Uterus (tissue), 3 donors: ENCODE measurements at regions not wholly inside any gene's neighbourhood (a gene's known extent, or its start where the extent isn't known, plus 50 kb on each side); places are given as distances from the start of the nearest gene placed in this dataset.
"Not testable (repeated sequence)": the region's sequence is repeated elsewhere in the genome, so short reads cannot be mapped to it uniquely, and the experiment has no call there.

Source experiments
- DNase-seq, 2 donors: peaks; one replicate each; pipeline ENCODE4 v3.0.0-alpha.2; 2019 to 2020
- H3K27ac ChIP-seq, 2 donors: fragments of 200-600 bp; sonication (generic); 1 replicate in 1 of 2; 2 replicates in 1 of 2; pipeline ENCODE4 v1.5.1; 2016 to 2018
- H3K27me3 ChIP-seq, 2 donors: fragments of 200-600 bp; sonication (generic); one replicate each; pipeline ENCODE4 v1.5.1; 2018 to 2019; ENCODE audit warnings: control low read depth in 1 of 2
- H3K36me3 ChIP-seq, 2 donors: fragments of 200-600 bp; sonication (generic); one replicate each; pipeline ENCODE4 v1.5.1; 2019; ENCODE audit warnings: control low read depth in 1 of 2
- H3K4me1 ChIP-seq, 2 donors: fragments of 200-600 bp; sonication (generic); one replicate each; pipeline ENCODE4 v1.5.1; 2018 to 2019; ENCODE audit warnings: control low read depth in 1 of 2
- H3K4me3 ChIP-seq, 2 donors: fragments of 200-600 bp; sonication (generic); 1 replicate in 1 of 2; 2 replicates in 1 of 2; pipeline ENCODE4 v1.5.1; 2018 to 2019; ENCODE audit warnings: mild to moderate bottlenecking in 1 of 2
- H3K9me3 ChIP-seq, 2 donors: fragments of 200-600 bp; sonication (generic); one replicate each; pipeline ENCODE4 v1.5.1; 2019; ENCODE audit warnings: control low read depth in 1 of 2
- POLR2A ChIP-seq, 2 donors: fragments of 450-650 bp; IDR thresholded peaks; one replicate each; pipeline ENCODE4 v1.6.1; 2016; ENCODE audit warnings: antibody characterized with exemption in 2 of 2, mild to moderate bottlenecking in 1 of 2, moderate library complexity in 1 of 2
- intact Hi-C: fragments of 100-400 bp; cut with DNase I; formaldehyde crosslinking; loops from one replicate; pipeline ENCODE4 v1.15.1; 2023; ENCODE audit warnings: low total_unique reads
- TF ChIP-seq, protein P1 (sequence below), 4 experiments: fragments of 200-600 bp in 2 of 4; fragments of 450-650 bp in 2 of 4; sonication (generic) in 2 of 4; IDR thresholded peaks; one replicate each; pipeline ENCODE4 v1.5.1; 2016 to 2019; ENCODE audit warnings: antibody characterized with exemption in 4 of 4, mild to moderate bottlenecking in 2 of 4, moderate library complexity in 1 of 4
- donor health status: DM: yes; HTN: yes; CAD: no.

DNA sequence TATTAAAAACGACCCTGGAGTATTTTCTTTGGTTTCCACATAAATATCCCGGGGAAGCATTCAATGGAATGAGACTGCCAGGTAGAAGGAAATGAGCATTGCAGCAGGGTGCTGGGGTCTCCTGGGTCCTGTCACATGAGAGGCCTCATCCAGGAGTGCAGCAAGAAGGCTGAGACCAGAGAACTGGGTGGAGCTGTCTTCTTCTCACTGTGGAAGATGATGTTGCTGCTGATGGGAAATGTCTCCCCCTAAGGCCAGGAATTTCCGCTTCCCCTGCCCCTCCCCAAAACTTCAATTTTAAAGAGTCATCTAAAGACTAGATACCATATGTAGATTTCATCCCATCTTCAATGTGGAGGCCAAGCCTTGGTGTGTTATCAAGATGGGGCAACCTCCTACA lies 95.2 kb upstream of the SIX2 start:
- H3K9me3 ChIP-seq = no peaks in the 10 kb centered on the region
- TF ChIP-seq POLR2A (IDR thresholded peaks at IDR 0.05) = no peak
- TF ChIP-seq, protein P1, sequence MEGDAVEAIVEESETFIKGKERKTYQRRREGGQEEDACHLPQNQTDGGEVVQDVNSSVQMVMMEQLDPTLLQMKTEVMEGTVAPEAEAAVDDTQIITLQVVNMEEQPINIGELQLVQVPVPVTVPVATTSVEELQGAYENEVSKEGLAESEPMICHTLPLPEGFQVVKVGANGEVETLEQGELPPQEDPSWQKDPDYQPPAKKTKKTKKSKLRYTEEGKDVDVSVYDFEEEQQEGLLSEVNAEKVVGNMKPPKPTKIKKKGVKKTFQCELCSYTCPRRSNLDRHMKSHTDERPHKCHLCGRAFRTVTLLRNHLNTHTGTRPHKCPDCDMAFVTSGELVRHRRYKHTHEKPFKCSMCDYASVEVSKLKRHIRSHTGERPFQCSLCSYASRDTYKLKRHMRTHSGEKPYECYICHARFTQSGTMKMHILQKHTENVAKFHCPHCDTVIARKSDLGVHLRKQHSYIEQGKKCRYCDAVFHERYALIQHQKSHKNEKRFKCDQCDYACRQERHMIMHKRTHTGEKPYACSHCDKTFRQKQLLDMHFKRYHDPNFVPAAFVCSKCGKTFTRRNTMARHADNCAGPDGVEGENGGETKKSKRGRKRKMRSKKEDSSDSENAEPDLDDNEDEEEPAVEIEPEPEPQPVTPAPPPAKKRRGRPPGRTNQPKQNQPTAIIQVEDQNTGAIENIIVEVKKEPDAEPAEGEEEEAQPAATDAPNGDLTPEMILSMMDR (IDR thresholded peaks at IDR 0.05) = no peak
- intact Hi-C loops = no loop called here

DNA sequence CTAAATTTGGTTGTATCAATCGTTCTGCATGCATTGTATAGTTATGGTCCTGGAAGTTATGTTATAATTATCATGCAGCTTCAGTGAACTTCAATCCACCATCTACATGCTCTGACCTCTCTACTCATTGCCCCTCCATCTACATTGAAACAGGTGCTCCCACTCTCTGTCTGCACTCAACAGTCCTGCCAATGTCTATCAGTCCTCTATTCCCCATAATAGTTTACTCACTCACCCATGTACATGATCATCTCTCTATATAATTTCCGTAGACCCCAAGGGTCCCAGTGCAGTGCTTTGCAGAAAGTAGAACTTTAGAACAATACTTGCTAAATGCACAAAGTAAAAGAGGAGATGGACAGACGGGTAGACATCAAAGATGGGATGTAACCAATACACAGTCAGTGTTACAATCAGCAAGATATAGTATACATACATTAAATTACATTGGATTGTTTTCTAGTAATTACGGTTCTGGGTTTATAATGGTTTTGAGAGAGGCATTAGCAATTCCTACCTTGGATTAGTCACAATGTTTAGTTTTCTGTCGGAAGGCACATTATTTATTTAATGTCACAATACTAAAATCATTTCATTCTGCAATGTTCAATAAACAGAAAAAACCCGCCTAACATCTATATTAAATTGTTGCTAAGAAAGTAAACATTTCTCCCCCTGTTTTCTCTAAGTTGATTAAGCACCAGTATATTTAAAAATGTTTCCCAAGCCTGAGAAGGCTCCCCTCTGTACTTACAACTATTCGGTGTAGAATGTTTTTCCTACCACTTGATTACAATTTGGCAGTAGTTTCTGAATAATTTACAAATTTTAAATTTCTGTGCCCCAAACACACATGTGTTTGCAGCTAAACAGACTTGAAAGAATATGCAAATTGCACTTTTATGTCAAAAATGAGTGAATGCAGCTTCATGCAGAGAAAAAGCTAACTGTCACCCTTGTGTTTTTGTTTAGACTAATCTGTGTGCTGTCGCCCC lies 94.4 kb upstream of the SIX2 start:
- intact Hi-C loops = no loop called here
- no peaks in the 10 kb centered on the region for H3K4me1 ChIP-seq
- no peaks in the 10 kb centered on the region for H3K9me3 ChIP-seq
- TF ChIP-seq POLR2A (IDR thresholded peaks at IDR 0.05) = no peak
- TF ChIP-seq, protein P1 (IDR thresholded peaks at IDR 0.05) = no peak
- no peak for DNase-seq
- no peak overlapping the region for H3K4me3 ChIP-seq
- no peaks in the 10 kb centered on the region for H3K36me3 ChIP-seq
- H3K27ac ChIP-seq = no peak overlapping the region
- H3K27me3 ChIP-seq = no peaks in the 10 kb centered on the region

More for the DNA sequence above, 95.2 kb upstream of the SIX2 start:
- no peaks in the 10 kb centered on the region for H3K4me1 ChIP-seq
- H3K4me3 ChIP-seq = no peak overlapping the region
- H3K27me3 ChIP-seq = no peaks in the 10 kb centered on the region
- H3K27ac ChIP-seq = no peak overlapping the region
- no peaks in the 10 kb centered on the region for H3K36me3 ChIP-seq
- no peak for DNase-seq

DNA sequence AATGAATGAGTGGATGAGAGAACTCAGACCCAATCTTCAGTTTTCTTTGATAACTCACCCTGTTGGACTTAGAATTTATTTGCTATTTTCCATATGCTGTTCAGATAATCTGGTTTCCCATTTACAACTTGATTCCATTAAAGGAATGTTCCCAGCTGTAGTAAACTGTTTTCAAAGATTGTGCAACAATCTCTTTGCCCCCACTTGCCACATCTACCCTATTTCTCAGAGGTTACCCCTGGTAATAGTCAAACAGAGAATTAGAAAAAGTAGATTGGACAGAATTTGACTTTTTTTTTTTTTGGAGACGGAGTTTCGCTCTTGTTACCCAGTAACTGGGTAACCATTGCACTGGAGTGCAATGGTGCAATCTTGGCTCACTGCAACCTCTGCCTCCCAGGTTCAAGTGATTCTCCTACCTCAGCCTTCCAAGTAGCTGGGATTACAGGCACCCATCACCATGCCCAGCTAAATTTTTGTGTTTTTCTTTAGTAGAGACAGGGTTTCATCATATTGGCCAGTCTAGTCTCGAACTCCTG lies 93.4 kb upstream of the SIX2 start:
- Histone ChIP-seq H3K27ac (no peak overlapping the region), H3K36me3 (no peaks in the 10 kb centered on the region), H3K9me3 (no peaks in the 10 kb centered on the region), H3K4me3 (no peak overlapping the region), H3K4me1 (no peaks in the 10 kb centered on the region), H3K27me3 (no peaks in the 10 kb centered on the region)
- TF ChIP-seq POLR2A (IDR thresholded peaks at IDR 0.05) = no peak
- TF ChIP-seq, protein P1 (IDR thresholded peaks at IDR 0.05) = no peak
- intact Hi-C loops = no loop called here
- DNase-seq = no peak

DNA sequence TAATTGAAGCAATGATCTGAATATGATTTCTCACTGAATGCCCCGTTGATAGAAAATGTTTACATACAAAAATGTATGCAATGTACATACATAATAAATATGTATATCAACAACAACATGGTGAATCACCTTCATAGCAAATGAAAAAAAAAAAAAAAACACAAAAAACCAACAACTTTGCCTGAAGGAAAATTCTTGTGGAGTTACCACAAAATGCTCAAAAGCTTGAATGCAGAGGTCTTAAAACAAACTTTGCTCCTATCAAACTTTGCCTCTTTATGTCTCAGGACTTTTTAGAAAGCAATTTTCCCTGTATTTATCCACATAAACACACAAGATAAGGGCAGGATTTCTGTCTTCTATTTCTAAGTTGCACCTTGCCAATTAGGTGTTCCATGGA lies 92.9 kb upstream of the SIX2 start:
- Histone ChIP-seq H3K4me3 (no peak overlapping the region), H3K27ac (no peak overlapping the region), H3K27me3 (no peaks in the 10 kb centered on the region), H3K4me1 (no peaks in the 10 kb centered on the region), H3K36me3 (no peaks in the 10 kb centered on the region), H3K9me3 (no peaks in the 10 kb centered on the region)
- DNase-seq = no peak
- TF ChIP-seq, protein P1 (IDR thresholded peaks at IDR 0.05) = no peak
- no peak for TF ChIP-seq POLR2A (IDR thresholded peaks at IDR 0.05)
- intact Hi-C loops = no loop called here

DNA sequence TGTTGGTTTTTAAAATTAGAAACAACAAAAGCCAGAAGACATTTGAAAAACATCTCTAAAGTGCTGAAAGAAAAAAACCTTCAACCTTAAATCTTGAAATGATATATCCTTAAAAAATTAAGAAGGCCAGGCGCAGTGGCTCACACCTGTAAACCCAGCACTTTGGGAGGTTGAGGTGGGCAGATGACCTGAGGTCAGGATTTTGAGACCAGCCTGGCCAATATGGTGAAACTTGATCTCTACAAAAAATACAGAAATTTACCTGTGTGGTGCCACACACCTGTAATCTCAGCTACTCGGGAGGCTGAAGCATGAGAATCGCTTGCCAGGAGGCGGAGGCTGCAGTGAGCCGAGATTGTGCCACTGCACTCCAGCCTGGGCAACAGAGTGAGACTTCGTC lies 87.7 kb upstream of the SIX2 start:
- H3K4me1 ChIP-seq = no peaks in the 10 kb centered on the region
- intact Hi-C loops = no loop called here
- H3K4me3 ChIP-seq = no peak overlapping the region
- no peak overlapping the region for H3K27ac ChIP-seq
- no peaks in the 10 kb centered on the region for H3K27me3 ChIP-seq
- TF ChIP-seq, protein P1 (IDR thresholded peaks at IDR 0.05) = no peak
- TF ChIP-seq POLR2A (IDR thresholded peaks at IDR 0.05) = no peak
- no peaks in the 10 kb centered on the region for H3K36me3 ChIP-seq
- H3K9me3 ChIP-seq = no peaks in the 10 kb centered on the region
- no peak for DNase-seq

DNA sequence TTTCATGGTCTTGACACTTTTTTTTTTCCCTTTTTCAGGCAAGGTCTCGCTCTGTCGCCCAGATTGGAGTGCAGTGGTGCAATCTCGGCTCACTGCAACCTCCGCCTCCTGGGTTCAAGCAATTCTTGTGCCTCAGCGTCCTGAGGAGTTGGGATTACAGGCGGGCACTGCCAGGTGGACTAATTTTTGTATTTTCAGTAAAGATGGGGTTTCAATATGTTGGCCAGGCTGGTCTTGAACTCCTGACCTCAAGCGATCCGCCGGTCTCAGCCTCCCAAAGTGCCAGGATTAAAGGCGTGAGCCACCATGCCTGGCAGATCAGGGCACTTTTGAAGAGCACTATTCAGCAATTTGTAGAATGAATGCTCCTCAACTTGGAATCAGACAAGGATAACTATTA lies 86.8 kb upstream of the SIX2 start:
- H3K4me1 ChIP-seq, intact Hi-C loops, H3K9me3 ChIP-seq, H3K4me3 ChIP-seq, H3K36me3 ChIP-seq, H3K27ac ChIP-seq, DNase-seq, H3K27me3 ChIP-seq: not testable (repeated sequence)
